ENCODE measurements at regions not wholly inside any gene's neighbourhood (a gene's known extent, or its start where the extent isn't known, plus 50 kb on each side); places are given as distances from the start of the nearest gene placed in this dataset.

DNA sequence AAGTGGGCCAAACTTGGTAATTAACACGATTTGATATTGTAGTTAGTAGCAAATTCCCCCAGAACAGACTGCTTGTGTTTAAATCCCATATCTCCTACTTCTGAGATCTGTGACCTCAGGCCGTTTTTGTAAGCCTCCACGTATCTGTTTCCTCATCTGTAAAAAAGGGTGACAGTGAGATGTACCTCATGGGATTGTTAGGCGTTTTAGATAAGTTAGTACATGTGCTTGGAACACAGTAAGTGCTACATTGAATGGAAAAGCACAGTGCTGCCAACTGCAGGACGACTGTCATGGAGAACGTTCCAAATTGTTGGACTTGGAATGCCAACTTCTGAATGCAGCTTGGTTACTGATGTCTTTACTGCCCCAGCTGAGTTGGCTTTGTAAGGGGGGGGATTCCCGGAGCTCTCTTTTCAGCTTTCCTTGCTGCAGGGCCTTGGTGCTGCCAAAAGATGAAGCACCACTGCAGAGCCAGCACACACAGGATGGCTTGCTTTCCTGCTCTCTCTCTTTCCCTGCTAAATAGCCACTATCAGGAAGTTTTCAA lies 108.6 kb downstream of the OPN5 start:
- TF ChIP-seq, protein P1, sequence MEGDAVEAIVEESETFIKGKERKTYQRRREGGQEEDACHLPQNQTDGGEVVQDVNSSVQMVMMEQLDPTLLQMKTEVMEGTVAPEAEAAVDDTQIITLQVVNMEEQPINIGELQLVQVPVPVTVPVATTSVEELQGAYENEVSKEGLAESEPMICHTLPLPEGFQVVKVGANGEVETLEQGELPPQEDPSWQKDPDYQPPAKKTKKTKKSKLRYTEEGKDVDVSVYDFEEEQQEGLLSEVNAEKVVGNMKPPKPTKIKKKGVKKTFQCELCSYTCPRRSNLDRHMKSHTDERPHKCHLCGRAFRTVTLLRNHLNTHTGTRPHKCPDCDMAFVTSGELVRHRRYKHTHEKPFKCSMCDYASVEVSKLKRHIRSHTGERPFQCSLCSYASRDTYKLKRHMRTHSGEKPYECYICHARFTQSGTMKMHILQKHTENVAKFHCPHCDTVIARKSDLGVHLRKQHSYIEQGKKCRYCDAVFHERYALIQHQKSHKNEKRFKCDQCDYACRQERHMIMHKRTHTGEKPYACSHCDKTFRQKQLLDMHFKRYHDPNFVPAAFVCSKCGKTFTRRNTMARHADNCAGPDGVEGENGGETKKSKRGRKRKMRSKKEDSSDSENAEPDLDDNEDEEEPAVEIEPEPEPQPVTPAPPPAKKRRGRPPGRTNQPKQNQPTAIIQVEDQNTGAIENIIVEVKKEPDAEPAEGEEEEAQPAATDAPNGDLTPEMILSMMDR (CRISPR knock-in tag; IDR thresholded peaks at IDR 0.05) = no peak
- no peak for TF ChIP-seq ZKSCAN5 (CRISPR knock-in tag; IDR thresholded peaks at IDR 0.05)
- TF ChIP-seq, protein P2, sequence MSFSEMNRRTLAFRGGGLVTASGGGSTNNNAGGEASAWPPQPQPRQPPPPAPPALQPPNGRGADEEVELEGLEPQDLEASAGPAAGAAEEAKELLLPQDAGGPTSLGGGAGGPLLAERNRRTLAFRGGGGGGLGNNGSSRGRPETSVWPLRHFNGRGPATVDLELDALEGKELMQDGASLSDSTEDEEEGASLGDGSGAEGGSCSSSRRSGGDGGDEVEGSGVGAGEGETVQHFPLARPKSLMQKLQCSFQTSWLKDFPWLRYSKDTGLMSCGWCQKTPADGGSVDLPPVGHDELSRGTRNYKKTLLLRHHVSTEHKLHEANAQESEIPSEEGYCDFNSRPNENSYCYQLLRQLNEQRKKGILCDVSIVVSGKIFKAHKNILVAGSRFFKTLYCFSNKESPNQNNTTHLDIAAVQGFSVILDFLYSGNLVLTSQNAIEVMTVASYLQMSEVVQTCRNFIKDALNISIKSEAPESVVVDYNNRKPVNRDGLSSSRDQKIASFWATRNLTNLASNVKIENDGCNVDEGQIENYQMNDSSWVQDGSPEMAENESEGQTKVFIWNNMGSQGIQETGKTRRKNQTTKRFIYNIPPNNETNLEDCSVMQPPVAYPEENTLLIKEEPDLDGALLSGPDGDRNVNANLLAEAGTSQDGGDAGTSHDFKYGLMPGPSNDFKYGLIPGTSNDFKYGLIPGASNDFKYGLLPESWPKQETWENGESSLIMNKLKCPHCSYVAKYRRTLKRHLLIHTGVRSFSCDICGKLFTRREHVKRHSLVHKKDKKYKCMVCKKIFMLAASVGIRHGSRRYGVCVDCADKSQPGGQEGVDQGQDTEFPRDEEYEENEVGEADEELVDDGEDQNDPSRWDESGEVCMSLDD (CRISPR knock-in tag; IDR thresholded peaks at IDR 0.05; ENCODE audit: borderline replicate concordance) = no peak
- TF ChIP-seq CHCHD3 (CRISPR knock-in tag; IDR thresholded peaks at IDR 0.05) = no peak
- TF ChIP-seq, protein P3, sequence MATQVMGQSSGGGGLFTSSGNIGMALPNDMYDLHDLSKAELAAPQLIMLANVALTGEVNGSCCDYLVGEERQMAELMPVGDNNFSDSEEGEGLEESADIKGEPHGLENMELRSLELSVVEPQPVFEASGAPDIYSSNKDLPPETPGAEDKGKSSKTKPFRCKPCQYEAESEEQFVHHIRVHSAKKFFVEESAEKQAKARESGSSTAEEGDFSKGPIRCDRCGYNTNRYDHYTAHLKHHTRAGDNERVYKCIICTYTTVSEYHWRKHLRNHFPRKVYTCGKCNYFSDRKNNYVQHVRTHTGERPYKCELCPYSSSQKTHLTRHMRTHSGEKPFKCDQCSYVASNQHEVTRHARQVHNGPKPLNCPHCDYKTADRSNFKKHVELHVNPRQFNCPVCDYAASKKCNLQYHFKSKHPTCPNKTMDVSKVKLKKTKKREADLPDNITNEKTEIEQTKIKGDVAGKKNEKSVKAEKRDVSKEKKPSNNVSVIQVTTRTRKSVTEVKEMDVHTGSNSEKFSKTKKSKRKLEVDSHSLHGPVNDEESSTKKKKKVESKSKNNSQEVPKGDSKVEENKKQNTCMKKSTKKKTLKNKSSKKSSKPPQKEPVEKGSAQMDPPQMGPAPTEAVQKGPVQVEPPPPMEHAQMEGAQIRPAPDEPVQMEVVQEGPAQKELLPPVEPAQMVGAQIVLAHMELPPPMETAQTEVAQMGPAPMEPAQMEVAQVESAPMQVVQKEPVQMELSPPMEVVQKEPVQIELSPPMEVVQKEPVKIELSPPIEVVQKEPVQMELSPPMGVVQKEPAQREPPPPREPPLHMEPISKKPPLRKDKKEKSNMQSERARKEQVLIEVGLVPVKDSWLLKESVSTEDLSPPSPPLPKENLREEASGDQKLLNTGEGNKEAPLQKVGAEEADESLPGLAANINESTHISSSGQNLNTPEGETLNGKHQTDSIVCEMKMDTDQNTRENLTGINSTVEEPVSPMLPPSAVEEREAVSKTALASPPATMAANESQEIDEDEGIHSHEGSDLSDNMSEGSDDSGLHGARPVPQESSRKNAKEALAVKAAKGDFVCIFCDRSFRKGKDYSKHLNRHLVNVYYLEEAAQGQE (IDR thresholded peaks at IDR 0.05; ENCODE audit: borderline replicate concordance in 1 of 2, low read depth in 1 of 2, low read length in 2 of 2) = no peak
- no peak for TF ChIP-seq ZBTB3 (CRISPR knock-in tag; IDR thresholded peaks at IDR 0.05; ENCODE audit: borderline replicate concordance, low read depth)
- no peak for TF ChIP-seq ZNF644 (CRISPR knock-in tag; IDR thresholded peaks at IDR 0.05; ENCODE audit: low read depth)
